ENCODE measurements at regions not wholly inside any gene's neighbourhood (a gene's known extent, or its start where the extent isn't known, plus 50 kb on each side); places are given as distances from the start of the nearest gene placed in this dataset.
"Not testable (repeated sequence)": the region's sequence is repeated elsewhere in the genome, so short reads cannot be mapped to it uniquely, and the experiment has no call there.

- Mint-ChIP-seq H3K36me3 (ENCODE audit: low read depth) (peaks cover 12% of the 10 kb centered on the region), H3K4me3 (no peak overlapping the region), H3K9me3 (no peaks in the 10 kb centered on the region), H3K4me1 (no peaks in the 10 kb centered on the region), H3K27ac (no peak overlapping the region), H3K27me3 (ENCODE audit: insufficient read depth) (no peaks in the 10 kb centered on the region)
- H3K27ac ChIP-seq (ENCODE audit: low read depth, low read length) = no peak overlapping the region
- peaks cover 7% of the 10 kb centered on the region for H3K9me3 ChIP-seq (ENCODE audit: control insufficient read depth, low read length)
- no peak for DNase-seq
- WGBS, 2 experiments (ENCODE audit: insufficient coverage in 1 of 2, insufficient read length in 1 of 2) = 97 to 100% methylated on average over 1 of the region's 1 CpG
- H3K9ac ChIP-seq (ENCODE audit: extremely low read depth, low read length, poor library complexity, severe bottlenecking) = no peak overlapping the region
- H3K4me3 ChIP-seq (ENCODE audit: low read length) = no peak overlapping the region
- no peaks in the 10 kb centered on the region for H3K4me1 ChIP-seq (ENCODE audit: control insufficient read depth, insufficient read depth, low read length)
- H3K36me3 ChIP-seq (ENCODE audit: control insufficient read depth, insufficient read depth, low read length) = no peaks in the 10 kb centered on the region
- TF ChIP-seq CTCF (conservative IDR thresholded peaks at IDR 0.05) = no peak
- H3K27me3 ChIP-seq (ENCODE audit: control insufficient read depth, insufficient read depth, low read length, poor library complexity, severe bottlenecking) = no peaks in the 10 kb centered on the region
These were observed 367.3 kb downstream of the TUSC1 start for GRCh38 chr9:25310961-25311360.

GRCh38 chr9:25308549-25308948, 369.7 kb downstream of the TUSC1 start:
- H3K27me3 Mint-ChIP-seq (ENCODE audit: insufficient read depth) = no peaks in the 10 kb centered on the region
- 84 to 88% methylated on average over 1 of the region's 1 CpG for WGBS, 2 experiments (ENCODE audit: insufficient coverage in 1 of 2, insufficient read length in 1 of 2)
- H3K9me3 ChIP-seq (ENCODE audit: control insufficient read depth, low read length) = peaks cover 7% of the 10 kb centered on the region

GRCh38 chr9:25302601-25303000, 375.6 kb downstream of the TUSC1 start:
- H3K4me3 Mint-ChIP-seq = no peak overlapping the region
- Histone ChIP-seq H3K9ac (ENCODE audit: extremely low read depth, low read length, poor library complexity, severe bottlenecking) (no peak overlapping the region), H3K4me3 (ENCODE audit: low read length) (no peak overlapping the region), H3K36me3 (ENCODE audit: control insufficient read depth, insufficient read depth, low read length) (no peaks in the 10 kb centered on the region), H3K4me1 (ENCODE audit: control insufficient read depth, insufficient read depth, low read length) (no peaks in the 10 kb centered on the region), H3K27me3 (ENCODE audit: control insufficient read depth, insufficient read depth, low read length, poor library complexity, severe bottlenecking) (no peaks in the 10 kb centered on the region), H3K27ac (ENCODE audit: low read depth, low read length) (no peak overlapping the region), H3K9me3 (ENCODE audit: control insufficient read depth, low read length) (peaks cover 3% of the 10 kb centered on the region)
- H3K27me3 Mint-ChIP-seq (ENCODE audit: insufficient read depth) = no peaks in the 10 kb centered on the region
- peaks cover 6% of the 10 kb centered on the region for H3K36me3 Mint-ChIP-seq (ENCODE audit: low read depth)
- WGBS, 2 experiments (ENCODE audit: insufficient coverage in 1 of 2, insufficient read length in 1 of 2) = 100% methylated on average over 1 of the region's 1 CpG; no CpG with 5 or more reads in 1 of the 2 experiments
- no peak for TF ChIP-seq CTCF (conservative IDR thresholded peaks at IDR 0.05)
- peaks cover 3% of the 10 kb centered on the region for H3K4me1 Mint-ChIP-seq
- no peak for DNase-seq
- H3K27ac Mint-ChIP-seq = no peak overlapping the region
- H3K9me3 Mint-ChIP-seq = no peaks in the 10 kb centered on the region

More at GRCh38 chr9:25308549-25308948, 369.7 kb downstream of the TUSC1 start:
- Mint-ChIP-seq H3K27ac (no peak overlapping the region), H3K36me3 (ENCODE audit: low read depth) (peaks cover 12% of the 10 kb centered on the region), H3K4me1 (no peaks in the 10 kb centered on the region), H3K9me3 (no peaks in the 10 kb centered on the region), H3K4me3 (no peak overlapping the region)
- Histone ChIP-seq H3K4me1 (ENCODE audit: control insufficient read depth, insufficient read depth, low read length) (no peaks in the 10 kb centered on the region), H3K4me3 (ENCODE audit: low read length) (no peak overlapping the region), H3K27ac (ENCODE audit: low read depth, low read length) (no peak overlapping the region), H3K27me3 (ENCODE audit: control insufficient read depth, insufficient read depth, low read length, poor library complexity, severe bottlenecking) (no peaks in the 10 kb centered on the region), H3K9ac (ENCODE audit: extremely low read depth, low read length, poor library complexity, severe bottlenecking) (no peak overlapping the region), H3K36me3 (ENCODE audit: control insufficient read depth, insufficient read depth, low read length) (no peaks in the 10 kb centered on the region)
- DNase-seq = no peak
- TF ChIP-seq CTCF (conservative IDR thresholded peaks at IDR 0.05) = no peak

- Mint-ChIP-seq H3K27ac (peak overlapping the region; percentile 93), H3K4me1 (peaks cover 15% of the 10 kb centered on the region)
These were observed 390.0 kb downstream of the TUSC1 start for GRCh38 chr9:25288195-25288594.

More at GRCh38 chr9:25288195-25288594, 390.0 kb downstream of the TUSC1 start:
- not testable (repeated sequence) for H3K27ac ChIP-seq (ENCODE audit: low read depth, low read length); H3K4me1 ChIP-seq (ENCODE audit: control insufficient read depth, insufficient read depth, low read length); H3K36me3 ChIP-seq (ENCODE audit: control insufficient read depth, insufficient read depth, low read length); H3K27me3 ChIP-seq (ENCODE audit: control insufficient read depth, insufficient read depth, low read length, poor library complexity, severe bottlenecking); H3K9ac ChIP-seq (ENCODE audit: extremely low read depth, low read length, poor library complexity, severe bottlenecking); H3K27me3 Mint-ChIP-seq (ENCODE audit: insufficient read depth); H3K4me3 Mint-ChIP-seq
- peaks cover 20% of the 10 kb centered on the region for H3K9me3 Mint-ChIP-seq
- Histone ChIP-seq H3K9me3 (ENCODE audit: control insufficient read depth, low read length) (peaks cover 46% of the 10 kb centered on the region), H3K4me3 (ENCODE audit: low read length) (peak overlapping the region; percentile 53)
- WGBS, 2 experiments (ENCODE audit: insufficient coverage in 1 of 2, insufficient read length in 1 of 2) = 85 to 94% methylated on average over 4 to 5 of the region's 5 CpGs
- H3K36me3 Mint-ChIP-seq (ENCODE audit: low read depth) = peaks cover 15% of the 10 kb centered on the region
- peak; percentile 61 for DNase-seq
